AG10803 (cell line): ENCODE measurements at regions not wholly inside any gene's neighbourhood (a gene's known extent, or its start where the extent isn't known, plus 50 kb on each side); places are given as distances from the start of the nearest gene placed in this dataset.

Experiments used
- DNase-seq: peaks from one replicate; pipeline ENCODE4 v3.0.0; 2010; ENCODE audit warnings: low read depth
- H3K4me3 ChIP-seq: 2 replicates; pipeline ENCODE4 v1.5.1; 2011; ENCODE audit warnings: mild to moderate bottlenecking, low read length, control low read depth
- CTCF ChIP-seq: conservative IDR thresholded peaks from 2 replicates; pipeline ENCODE4 v1.5.1; 2011; ENCODE audit warnings: mild to moderate bottlenecking, low read length, control low read depth, inconsistent platforms

DNA sequence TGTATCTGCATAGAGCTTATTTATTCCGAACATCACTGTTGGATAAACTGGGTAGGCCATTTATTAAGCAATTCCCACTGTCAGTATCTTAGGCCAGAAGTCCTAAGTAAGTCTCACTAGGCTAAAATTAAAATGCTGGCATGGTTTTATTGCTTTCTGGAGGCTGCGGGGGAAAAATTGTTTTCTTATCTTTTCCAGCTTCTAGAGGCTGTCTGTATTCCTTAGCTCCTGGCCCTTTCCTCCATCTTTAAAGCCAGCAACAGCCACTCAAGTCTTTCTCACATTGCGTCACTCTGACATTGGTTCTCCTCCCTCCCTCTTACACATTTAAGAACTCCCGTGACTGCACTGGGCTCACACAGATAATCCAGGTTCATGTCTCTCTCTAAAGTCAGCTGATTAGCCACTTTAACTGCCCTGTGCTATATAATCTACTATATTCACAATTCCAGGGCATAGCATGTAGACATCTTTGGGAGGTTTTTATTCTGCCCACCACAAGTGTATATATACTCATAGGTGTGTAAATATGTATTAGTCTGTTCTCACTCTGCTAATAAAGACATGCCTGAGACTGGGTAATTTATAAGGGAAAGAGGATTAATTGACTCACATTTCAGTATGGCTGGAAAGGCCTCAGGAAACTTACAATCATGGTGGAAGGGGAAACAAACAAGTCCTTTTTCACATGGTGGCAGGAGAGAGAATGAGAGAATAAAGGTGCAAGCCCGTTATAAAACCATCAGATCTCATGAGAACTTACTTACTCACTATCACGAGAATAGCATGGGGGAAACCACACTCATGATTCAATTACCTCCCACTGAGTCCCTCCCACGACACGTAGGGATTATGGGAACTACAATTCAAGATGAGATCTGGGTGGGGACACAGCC lies 113.5 kb upstream of the SLC7A14 start:
- H3K4me3 ChIP-seq: no peak overlapping the region
- no peak for DNase-seq
- TF ChIP-seq CTCF: no peak

DNA sequence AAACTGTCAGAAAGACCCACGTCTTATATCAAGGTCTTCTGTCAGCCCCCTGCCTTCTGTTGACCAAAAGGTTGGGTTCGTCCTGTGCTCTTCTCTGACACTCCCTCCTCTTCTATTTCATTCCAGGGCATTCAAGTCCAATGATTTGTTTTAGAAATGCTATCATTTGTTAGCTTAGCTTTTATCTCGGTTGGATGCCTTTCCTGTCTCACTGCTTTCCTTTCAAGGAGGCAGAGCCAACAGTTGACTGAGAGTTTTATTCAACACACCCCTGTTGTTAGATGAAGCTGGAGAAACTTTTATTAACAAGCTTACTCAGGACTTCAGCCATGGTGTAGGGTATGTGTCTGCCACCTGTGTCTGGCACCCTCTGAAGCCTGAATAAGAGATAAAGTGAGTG lies 112.0 kb upstream of the SLC7A14 start:
- no peak for TF ChIP-seq CTCF
- DNase-seq: no peak
- H3K4me3 ChIP-seq: no peak overlapping the region

GRCh38 chr3:170697131-170697530 lies 111.3 kb upstream of the SLC7A14 start:
- H3K4me3 ChIP-seq: no peak overlapping the region
- TF ChIP-seq CTCF: no peak
- DNase-seq: no peak

GRCh38 chr3:170695486-170696064 lies 109.7 kb upstream of the SLC7A14 start:
- H3K4me3 ChIP-seq: no peak overlapping the region
- DNase-seq: no peak
- no peak for TF ChIP-seq CTCF

- DNase-seq: no peak
- H3K4me3 ChIP-seq: no peak overlapping the region
- no peak for TF ChIP-seq CTCF
Measured at GRCh38 chr3:170692720-170693119, 106.8 kb upstream of the SLC7A14 start.

- DNase-seq: no peak
- no peak overlapping the region for H3K4me3 ChIP-seq
- no peak for TF ChIP-seq CTCF
Measured at GRCh38 chr3:170690661-170690981, 104.7 kb upstream of the SLC7A14 start.
